Keratinocyte (primary cell): ENCODE measurements at regions not wholly inside any gene's neighbourhood (a gene's known extent, or its start where the extent isn't known, plus 50 kb on each side); places are given as distances from the start of the nearest gene placed in this dataset.

Experiments
- DNase-seq: peaks from one replicate; pipeline ENCODE4 v3.0.0-alpha.2; 2011; ENCODE audit warnings: low read depth, missing footprints, low spot score
- FAIRE-seq: peaks from 2 replicates; lab custom pipeline; 2011; peaks lifted over from hg19 to GRCh38; lab: Jason Lieb, UNC
- H2AFZ ChIP-seq: 2 replicates; pipeline ENCODE4 v1.6.0; 2012; ENCODE audit warnings: low read length, control low read depth, inconsistent platforms; ENCODE audit not compliant: control insufficient read depth
- H3K27ac ChIP-seq: 2 replicates; pipeline ENCODE4 v1.5.1; 2011; ENCODE audit warnings: low read length; ENCODE audit not compliant: control insufficient read depth, insufficient read depth
- H3K27me3 ChIP-seq: 3 replicates; pipeline ENCODE4 v1.6.0; 2011; ENCODE audit warnings: low read length; ENCODE audit not compliant: control insufficient read depth, insufficient read depth; ENCODE audit errors: extremely low read depth
- H3K36me3 ChIP-seq, 2 experiments: 2 replicates in 1 of 2; 3 replicates in 1 of 2; pipeline ENCODE4 v1.5.1; 2011; ENCODE audit warnings: low read length in 2 of 2, mild to moderate bottlenecking in 1 of 2; ENCODE audit not compliant: control insufficient read depth in 2 of 2, insufficient read depth in 2 of 2; ENCODE audit errors: extremely low read depth in 1 of 2
- H3K4me1 ChIP-seq: 3 replicates; pipeline ENCODE4 v1.5.1; 2011; ENCODE audit warnings: low read length; ENCODE audit not compliant: control insufficient read depth, insufficient read depth; ENCODE audit errors: extremely low read depth
- H3K4me2 ChIP-seq: 3 replicates; pipeline ENCODE4 v1.6.0; 2011; ENCODE audit warnings: low read depth, low read length; ENCODE audit not compliant: control insufficient read depth, insufficient read depth; ENCODE audit errors: extremely low read depth
- H3K4me3 ChIP-seq, 3 experiments: fragments of 200-600 bp in 1 of 3; sonication (generic) in 1 of 3; 2 replicates in 2 of 3; 3 replicates in 1 of 3; pipeline ENCODE4 v1.5.1; 2011 to 2016; ENCODE audit warnings: low read length in 3 of 3, mild to moderate bottlenecking in 3 of 3, control low read depth in 2 of 3, inconsistent platforms in 1 of 3, low read depth in 1 of 3, mixed read lengths in 1 of 3, mixed run types in 1 of 3, moderate library complexity in 1 of 3; ENCODE audit not compliant: control insufficient read depth in 2 of 3, insufficient read depth in 2 of 3; ENCODE audit errors: extremely low read depth in 1 of 3
- H3K79me2 ChIP-seq: 2 replicates; pipeline ENCODE4 v1.6.0; 2012; ENCODE audit warnings: low read length; ENCODE audit not compliant: control insufficient read depth, insufficient read depth
- H3K9ac ChIP-seq: 3 replicates; pipeline ENCODE4 v1.6.0; 2011; ENCODE audit warnings: low read length; ENCODE audit not compliant: control insufficient read depth, insufficient read depth; ENCODE audit errors: extremely low read depth
- H3K9me1 ChIP-seq: 3 replicates; pipeline ENCODE4 v1.6.0; 2011; ENCODE audit warnings: low read length; ENCODE audit not compliant: control insufficient read depth, insufficient read depth; ENCODE audit errors: extremely low read depth
- H3K9me3 ChIP-seq: 2 replicates; pipeline ENCODE4 v1.5.1; 2012; ENCODE audit warnings: low read depth, low read length; ENCODE audit not compliant: control insufficient read depth
- H4K20me1 ChIP-seq: 3 replicates; pipeline ENCODE4 v1.6.0; 2011; ENCODE audit warnings: low read length; ENCODE audit not compliant: control insufficient read depth, insufficient read depth; ENCODE audit errors: extremely low read depth
- EZH2 ChIP-seq: IDR thresholded peaks from one replicate; pipeline ENCODE4 v1.6.1; 2012; ENCODE audit warnings: inconsistent platforms, mild to moderate bottlenecking, low read length, moderate library complexity
- dilution Hi-C: fragments of 300-500 bp; cut with MboI; formaldehyde crosslinking; loops from one replicate; pipeline ENCODE4 v1.7.0; 2020; ENCODE audit warnings: low sequenced_read_pairs; ENCODE audit not compliant: extremely low pct_ligation_motif_present
- TF ChIP-seq, protein P1 (sequence below), 3 experiments: IDR thresholded peaks in 1 of 3; conservative IDR thresholded peaks in 1 of 3; optimal IDR thresholded peaks in 1 of 3; 2 replicates in 2 of 3; 3 replicates in 1 of 3; pipeline versions ENCODE3 to v1.5.1; 2011; ENCODE audit warnings: low read length in 3 of 3, mild to moderate bottlenecking in 3 of 3, moderate library complexity in 2 of 3, control low read depth in 1 of 3, inconsistent platforms in 1 of 3; ENCODE audit not compliant: insufficient read depth in 2 of 3; ENCODE audit errors: extremely low read depth in 1 of 3

DNA sequence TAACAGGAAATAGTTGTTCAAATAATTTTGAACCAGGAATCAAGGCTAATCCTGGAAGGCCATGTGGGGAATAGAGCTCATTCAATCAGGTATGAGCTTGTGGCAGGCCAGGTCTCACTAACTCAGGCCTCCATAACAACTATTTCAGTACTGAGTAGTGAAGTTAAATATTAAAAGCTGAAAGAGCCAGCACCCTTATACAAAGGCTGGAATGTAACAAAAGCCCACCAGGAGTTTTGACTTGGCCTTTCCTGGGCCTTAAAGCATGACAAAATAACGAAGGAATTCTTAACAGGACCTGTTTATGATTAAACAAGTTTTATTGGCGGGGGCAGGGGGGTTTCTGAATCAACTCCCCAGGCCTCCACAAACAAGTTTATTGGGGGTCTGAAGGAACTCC is 1146.7 kb downstream of the CDH9 start:
- no peaks in the 10 kb centered on the region for H3K9me3 ChIP-seq
- no peaks in the 10 kb centered on the region for H3K4me1 ChIP-seq
- no peak for TF ChIP-seq EZH2
- H3K79me2 ChIP-seq, result no peaks in the 10 kb centered on the region
- FAIRE-seq, result no peak
- no peak overlapping the region for H3K9ac ChIP-seq
- H3K4me3 ChIP-seq, result no peak overlapping the region
- H3K36me3 ChIP-seq, result no peaks in the 10 kb centered on the region
- no peak overlapping the region for H2AFZ ChIP-seq
- H3K27ac ChIP-seq, result no peak overlapping the region
- no peak for DNase-seq
- H3K9me1 ChIP-seq, result no peaks in the 10 kb centered on the region
- dilution Hi-C loops, result no loop called here
- H3K27me3 ChIP-seq, result no peaks in the 10 kb centered on the region
- H3K4me2 ChIP-seq, result no peak overlapping the region
- no peaks in the 10 kb centered on the region for H4K20me1 ChIP-seq

DNA sequence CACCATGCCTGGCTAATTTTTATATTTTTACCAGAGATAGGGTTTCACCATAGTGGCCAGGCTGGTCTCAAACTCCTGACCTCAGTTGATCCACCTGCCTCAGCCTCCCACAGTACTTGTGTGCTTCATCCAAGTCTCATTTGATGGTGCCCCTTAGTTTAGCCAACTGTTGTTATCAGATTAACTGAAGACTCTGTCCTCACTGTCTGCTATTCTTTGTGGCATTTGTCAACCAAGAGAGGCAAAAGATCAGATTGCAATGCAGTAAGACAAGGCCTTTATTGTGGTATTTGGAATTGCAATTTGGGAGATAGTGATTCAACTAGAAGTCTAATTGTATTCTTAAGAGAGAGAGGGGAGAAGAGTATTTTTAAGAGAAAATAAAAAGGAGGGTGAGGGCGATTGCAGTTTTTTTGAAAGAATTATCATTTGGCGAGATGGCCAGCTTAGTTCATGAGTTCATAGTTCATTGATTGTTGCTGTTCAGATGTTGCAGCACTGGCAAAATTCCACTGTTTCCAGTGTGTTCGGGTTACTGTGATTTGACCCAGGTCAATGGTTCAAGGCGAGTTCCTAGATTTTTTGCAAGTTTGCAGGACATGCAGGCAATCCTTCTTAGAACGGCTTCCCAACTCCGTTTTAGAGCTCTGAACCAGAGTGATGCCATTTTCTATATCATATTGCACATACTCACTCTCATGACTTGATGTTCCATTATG is 1156.9 kb downstream of the CDH9 start:
- Histone ChIP-seq H3K79me2 (no peaks in the 10 kb centered on the region), H3K9me3 (no peaks in the 10 kb centered on the region), H2AFZ (no peak overlapping the region), H3K9me1 (no peaks in the 10 kb centered on the region), H3K4me1 (no peaks in the 10 kb centered on the region), H4K20me1 (no peaks in the 10 kb centered on the region), H3K9ac (no peak overlapping the region), H3K27ac (no peak overlapping the region), H3K36me3 (no peaks in the 10 kb centered on the region), H3K27me3 (no peaks in the 10 kb centered on the region), H3K4me3 (no peak overlapping the region), H3K4me2 (no peak overlapping the region)
- DNase-seq (no peak), FAIRE-seq (no peak)
- TF ChIP-seq EZH2, result no peak
- TF ChIP-seq, protein P1, sequence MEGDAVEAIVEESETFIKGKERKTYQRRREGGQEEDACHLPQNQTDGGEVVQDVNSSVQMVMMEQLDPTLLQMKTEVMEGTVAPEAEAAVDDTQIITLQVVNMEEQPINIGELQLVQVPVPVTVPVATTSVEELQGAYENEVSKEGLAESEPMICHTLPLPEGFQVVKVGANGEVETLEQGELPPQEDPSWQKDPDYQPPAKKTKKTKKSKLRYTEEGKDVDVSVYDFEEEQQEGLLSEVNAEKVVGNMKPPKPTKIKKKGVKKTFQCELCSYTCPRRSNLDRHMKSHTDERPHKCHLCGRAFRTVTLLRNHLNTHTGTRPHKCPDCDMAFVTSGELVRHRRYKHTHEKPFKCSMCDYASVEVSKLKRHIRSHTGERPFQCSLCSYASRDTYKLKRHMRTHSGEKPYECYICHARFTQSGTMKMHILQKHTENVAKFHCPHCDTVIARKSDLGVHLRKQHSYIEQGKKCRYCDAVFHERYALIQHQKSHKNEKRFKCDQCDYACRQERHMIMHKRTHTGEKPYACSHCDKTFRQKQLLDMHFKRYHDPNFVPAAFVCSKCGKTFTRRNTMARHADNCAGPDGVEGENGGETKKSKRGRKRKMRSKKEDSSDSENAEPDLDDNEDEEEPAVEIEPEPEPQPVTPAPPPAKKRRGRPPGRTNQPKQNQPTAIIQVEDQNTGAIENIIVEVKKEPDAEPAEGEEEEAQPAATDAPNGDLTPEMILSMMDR (optimal IDR thresholded peaks at IDR 0.05 in 1 of 3, IDR thresholded peaks at IDR 0.05 in 1 of 3, conservative IDR thresholded peaks at IDR 0.05 in 1 of 3; ENCODE audit: extremely low read depth in 1 of 3, insufficient read depth in 2 of 3, low read length in 3 of 3), result no peak
- dilution Hi-C loops, result no loop called here

DNA sequence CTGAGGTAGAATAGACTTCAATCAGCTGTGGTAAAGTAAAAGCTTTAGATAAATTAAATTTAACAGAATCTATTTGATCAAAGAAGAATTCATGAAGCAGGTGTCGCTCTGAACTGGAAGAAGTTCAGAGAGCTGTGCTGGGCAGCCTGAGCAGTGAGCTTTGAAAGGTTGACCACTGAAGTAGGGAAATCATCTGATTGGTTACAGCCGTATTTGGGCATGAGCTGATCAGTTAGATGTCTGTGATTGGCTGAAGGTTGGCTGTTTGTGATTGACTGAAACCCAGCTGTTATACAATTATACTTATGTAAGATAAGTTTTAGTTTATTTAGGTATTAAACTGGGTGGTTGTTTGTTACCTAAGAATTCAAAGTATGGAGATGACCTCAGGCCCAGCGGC is 1174.6 kb downstream of the CDH9 start:
- Histone ChIP-seq H3K79me2 (no peaks in the 10 kb centered on the region), H3K9me3 (peaks cover 2% of the 10 kb centered on the region), H4K20me1 (no peaks in the 10 kb centered on the region), H3K9me1 (no peaks in the 10 kb centered on the region), H3K9ac (no peak overlapping the region), H3K4me3 (no peak overlapping the region), H3K27ac (no peak overlapping the region), H2AFZ (no peak overlapping the region), H3K4me1 (no peaks in the 10 kb centered on the region), H3K27me3 (no peaks in the 10 kb centered on the region), H3K4me2 (no peak overlapping the region), H3K36me3 (no peaks in the 10 kb centered on the region)
- no peak for TF ChIP-seq EZH2
- TF ChIP-seq, protein P1 (optimal IDR thresholded peaks at IDR 0.05 in 1 of 3, IDR thresholded peaks at IDR 0.05 in 1 of 3, conservative IDR thresholded peaks at IDR 0.05 in 1 of 3; ENCODE audit: extremely low read depth in 1 of 3, insufficient read depth in 2 of 3, low read length in 3 of 3), result no peak
- DNase-seq (no peak), FAIRE-seq (no peak)
- dilution Hi-C loops, result no loop called here
